ENCODE measurements at regions not wholly inside any gene's neighbourhood (a gene's known extent, or its start where the extent isn't known, plus 50 kb on each side); places are given as distances from the start of the nearest gene placed in this dataset.
A peak's percentile ranks its signal among the peaks of the same experiment; 100 is the strongest.
"Not testable (repeated sequence)": the region's sequence is repeated elsewhere in the genome, so short reads cannot be mapped to it uniquely, and the experiment has no call there.

GRCh38 chr14:37712476-37712860 is 117.0 kb downstream of the TTC6 start:
- not testable (repeated sequence) for DNase-seq

GRCh38 chr14:37712976-37713431 is 117.6 kb downstream of the TTC6 start:
- DNase-seq: no peak

- no peak for DNase-seq
Measured at GRCh38 chr14:37720131-37720530, 124.7 kb downstream of the TTC6 start.

GRCh38 chr14:37721976-37722659 is 126.7 kb downstream of the TTC6 start:
- no peak for DNase-seq

- no peak for DNase-seq
Measured at GRCh38 chr14:37723515-37723914, 128.1 kb downstream of the TTC6 start.

GRCh38 chr14:37726708-37727107 is 131.3 kb downstream of the TTC6 start:
- DNase-seq: no peak

GRCh38 chr14:37729218-37729617 is 133.8 kb downstream of the TTC6 start:
- DNase-seq: peak; percentile 13

GRCh38 chr14:37731094-37731493 is 135.7 kb downstream of the TTC6 start:
- DNase-seq: no peak

- DNase-seq: no peak
Measured at GRCh38 chr14:37745657-37746056, 150.2 kb downstream of the TTC6 start.

GRCh38 chr14:37746140-37746832 is 150.9 kb downstream of the TTC6 start:
- DNase-seq: no peak

- DNase-seq: no peak
Measured at GRCh38 chr14:37753459-37753858, 158.0 kb downstream of the TTC6 start.

- DNase-seq: not testable (repeated sequence)
Measured at GRCh38 chr14:37760275-37760674, 164.8 kb downstream of the TTC6 start.

- DNase-seq: no peak
Measured at GRCh38 chr14:37763266-37763665, 167.8 kb downstream of the TTC6 start.

GRCh38 chr14:37772283-37772682 is 176.9 kb downstream of the TTC6 start:
- not testable (repeated sequence) for DNase-seq

GRCh38 chr14:37776791-37777499 is 181.5 kb downstream of the TTC6 start:
- DNase-seq: no peak

- no peak for DNase-seq
Measured at GRCh38 chr14:37778135-37778943, 182.9 kb downstream of the TTC6 start.

- DNase-seq: no peak
Measured at GRCh38 chr14:37779480-37779879, 184.1 kb downstream of the TTC6 start.

GRCh38 chr14:37780731-37781130 is 185.3 kb downstream of the TTC6 start:
- DNase-seq: not testable (repeated sequence)

- DNase-seq: not testable (repeated sequence)
Measured at GRCh38 chr14:37784203-37784826, 188.9 kb downstream of the TTC6 start.

- not testable (repeated sequence) for DNase-seq
Measured at GRCh38 chr14:37784827-37785223, 189.4 kb downstream of the TTC6 start.

GRCh38 chr14:37785298-37785697 is 189.9 kb downstream of the TTC6 start:
- DNase-seq: not testable (repeated sequence)

- not testable (repeated sequence) for DNase-seq
Measured at GRCh38 chr14:37786114-37786625, 190.7 kb downstream of the TTC6 start.

Measured in NCI-H524 treated with DMSO at 0.1 percent for 48 hours (cell line).